Left lung (tissue), 4 donors: ENCODE measurements at regions not wholly inside any gene's neighbourhood (a gene's known extent, or its start where the extent isn't known, plus 50 kb on each side); places are given as distances from the start of the nearest gene placed in this dataset.
A peak's percentile ranks its signal among the peaks of the same experiment; 100 is the strongest.

Experiments used
- ATAC-seq: fragments of 200-7000 bp; cut with Tn5 transposase; one replicate; pipeline ENCODE4 v1.9.1; 2020; ENCODE audit warnings: moderate library complexity
- DNase-seq, 4 donors: peaks; one replicate each; pipeline ENCODE4 v3.0.0-alpha.2; 2013 to 2020
- H3K27ac ChIP-seq, 2 donors: fragments of 200-600 bp; sonication (generic) in 1 of 2; one replicate each; pipeline versions ENCODE4 v1.5.0 to v1.8.0; 2020 to 2021
- H3K27me3 ChIP-seq, 2 donors: fragments of 200-600 bp; sonication (generic) in 1 of 2; one replicate each; pipeline versions ENCODE4 v1.5.0 to v1.8.0; 2020 to 2021
- H3K36me3 ChIP-seq, 2 donors: fragments of 200-600 bp; sonication (generic) in 1 of 2; one replicate each; pipeline versions ENCODE4 v1.5.0 to v1.8.0; 2020 to 2021
- H3K4me1 ChIP-seq, 2 donors: fragments of 200-600 bp; one replicate each; pipeline ENCODE4 v1.8.0; 2021
- H3K4me3 ChIP-seq, 2 donors: fragments of 200-600 bp; sonication (generic) in 1 of 2; one replicate each; pipeline versions ENCODE4 v1.5.0 to v1.8.0; 2020 to 2021; ENCODE audit warnings: mild to moderate bottlenecking in 1 of 2
- H3K9me3 ChIP-seq, 2 donors: fragments of 200-600 bp; sonication (generic) in 1 of 2; one replicate each; pipeline versions ENCODE4 v1.5.0 to v1.8.0; 2020 to 2021
- CTCF ChIP-seq, 2 donors: fragments of 200-600 bp; sonication (generic) in 1 of 2; IDR thresholded peaks; one replicate each; pipeline versions ENCODE4 v1.5.0 to v1.8.0; 2021; ENCODE audit warnings: antibody characterized with exemption in 2 of 2
- intact Hi-C, 2 donors: fragments of 100-400 bp; cut with DNase I; formaldehyde crosslinking; loops; one replicate each; pipeline versions ENCODE4 v1.11.2 to v1.14.2; 2022
- donor health status: DM: no; HTN: yes; CAD: no.
- donor health status: DM: no; HTN: no; CAD: no.

DNA sequence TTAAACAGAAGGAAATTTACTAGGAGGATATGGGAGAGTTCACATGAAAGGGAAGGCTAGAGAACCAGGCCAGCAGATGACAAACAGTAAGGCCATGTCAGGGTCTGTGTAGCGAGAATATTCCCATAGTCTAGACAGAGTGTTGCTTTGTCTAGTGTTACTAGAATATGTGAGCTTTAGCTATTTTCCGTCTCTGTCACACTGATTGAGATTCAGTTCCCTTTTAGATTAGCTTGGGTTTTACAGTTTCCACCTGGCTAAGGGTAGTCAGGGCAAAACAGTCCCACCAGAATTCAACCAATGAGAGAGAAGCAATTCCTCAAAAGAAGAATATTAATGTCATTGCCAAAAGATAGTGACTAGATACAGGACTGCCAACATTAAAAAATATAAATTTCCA lies 82.8 kb upstream of the MDM1 start:
- Histone ChIP-seq H3K4me3 (no peak overlapping the region), H3K4me1 (peaks cover 0 to 7% of the 10 kb centered on the region in 2 donors), H3K36me3 (no peaks in the 10 kb centered on the region), H3K27ac (no peak overlapping the region), H3K27me3 (no peaks in the 10 kb centered on the region), H3K9me3 (no peaks in the 10 kb centered on the region)
- no peak for TF ChIP-seq CTCF (IDR thresholded peaks at IDR 0.05)
- ATAC-seq (no peak), DNase-seq (no peak)
- intact Hi-C loops: loop anchor here in 1 of 2 donors (5.0 kb wide), 1 partner anchor 43 kb away; no protein-coding TSS in a partner anchor

GRCh38 chr12:68416350-68416749 lies 84.2 kb upstream of the MDM1 start:
- DNase-seq: no peak
- TF ChIP-seq CTCF (IDR thresholded peaks at IDR 0.05): no peak
- Histone ChIP-seq H3K36me3 (no peaks in the 10 kb centered on the region), H3K9me3 (no peaks in the 10 kb centered on the region), H3K27me3 (no peaks in the 10 kb centered on the region), H3K27ac (no peak overlapping the region), H3K4me1 (peaks cover 0 to 7% of the 10 kb centered on the region in 2 donors), H3K4me3 (no peak overlapping the region)
- ATAC-seq: no peak
- intact Hi-C loops: no loop called here

- H3K4me3 ChIP-seq: no peak overlapping the region
- ATAC-seq: no peak
- H3K27me3 ChIP-seq: no peaks in the 10 kb centered on the region
- peaks cover 0 to 7% of the 10 kb centered on the region in 2 donors for H3K4me1 ChIP-seq
- no peaks in the 10 kb centered on the region for H3K36me3 ChIP-seq
- no peak for DNase-seq
- no peak overlapping the region for H3K27ac ChIP-seq
- intact Hi-C loops: no loop called here
- no peaks in the 10 kb centered on the region for H3K9me3 ChIP-seq
- TF ChIP-seq CTCF (IDR thresholded peaks at IDR 0.05): no peak
Measured at GRCh38 chr12:68416826-68417225, 84.7 kb upstream of the MDM1 start.

- H3K27me3 ChIP-seq: no peaks in the 10 kb centered on the region
- H3K36me3 ChIP-seq: no peaks in the 10 kb centered on the region
- H3K4me3 ChIP-seq: no peak overlapping the region
- intact Hi-C loops: no loop called here
- H3K27ac ChIP-seq: no peak overlapping the region
- peaks cover 0 to 10% of the 10 kb centered on the region in 2 donors for H3K4me1 ChIP-seq
- no peak for TF ChIP-seq CTCF (IDR thresholded peaks at IDR 0.05)
- DNase-seq: no peak
- H3K9me3 ChIP-seq: no peaks in the 10 kb centered on the region
- ATAC-seq: no peak
Measured at GRCh38 chr12:68418137-68418460, 85.9 kb upstream of the MDM1 start.

- peak; percentile 32 for ATAC-seq
Measured at GRCh38 chr12:68420225-68421010, 88.3 kb upstream of the MDM1 start.

More at GRCh38 chr12:68420225-68421010, 88.3 kb upstream of the MDM1 start:
- no peak for TF ChIP-seq CTCF (IDR thresholded peaks at IDR 0.05)
- no peaks in the 10 kb centered on the region for H3K36me3 ChIP-seq
- H3K9me3 ChIP-seq: no peaks in the 10 kb centered on the region
- no peak for DNase-seq
- peaks cover 0 to 10% of the 10 kb centered on the region in 2 donors for H3K4me1 ChIP-seq
- H3K27me3 ChIP-seq: no peaks in the 10 kb centered on the region
- intact Hi-C loops: no loop called here
- H3K4me3 ChIP-seq: no peak overlapping the region
- no peak overlapping the region for H3K27ac ChIP-seq
